ENCODE measurements at regions not wholly inside any gene's neighbourhood (a gene's known extent, or its start where the extent isn't known, plus 50 kb on each side); places are given as distances from the start of the nearest gene placed in this dataset.

- no peaks in the 10 kb centered on the region for H4K20me1 ChIP-seq (replicated peaks; ENCODE audit: insufficient read depth)
- H3K9me3 Mint-ChIP-seq, result peaks cover 3% of the 10 kb centered on the region; the same call in 2 of the 3 replicates
- no peaks in the 10 kb centered on the region for H3F3A ChIP-seq (replicated peaks; ENCODE audit: low read depth)
- no peaks in the 10 kb centered on the region for H3K4me1 ChIP-seq (ENCODE audit: insufficient read depth)
- no peaks in the 10 kb centered on the region for H3K27me3 Mint-ChIP-seq (ENCODE audit: insufficient read depth, low read depth, poor library complexity)
- H3K4me3 ChIP-seq, result no peak overlapping the region
- H3K36me3 Mint-ChIP-seq (ENCODE audit: low read depth), result no peaks in the 10 kb centered on the region
- no peak overlapping the region for H3K27ac Mint-ChIP-seq
- no peaks in the 10 kb centered on the region for H3K27me3 ChIP-seq (ENCODE audit: insufficient read depth)
- no peak overlapping the region for H3K4me3 Mint-ChIP-seq
- H3K4me1 Mint-ChIP-seq, result no peaks in the 10 kb centered on the region
- H3K36me3 ChIP-seq (ENCODE audit: insufficient read depth), result no peaks in the 10 kb centered on the region; the same call in 1 of the 2 replicates
- H3K27ac ChIP-seq (ENCODE audit: low read depth), result no peak overlapping the region
- ATAC-seq (no peak), DNase-seq (ENCODE audit: low spot score) (no peak)
- peaks cover 10% of the 10 kb centered on the region; the same call in 1 of the 2 replicates for H3K9me2 ChIP-seq (ENCODE audit: insufficient read depth)
- H3K79me2 ChIP-seq (replicated peaks; ENCODE audit: insufficient read depth), result no peaks in the 10 kb centered on the region
- no peak overlapping the region for H3K4me2 ChIP-seq
- no peak overlapping the region for H2AFZ ChIP-seq
- TF ChIP-seq EZH2phosphoT487 (IDR thresholded peaks at IDR 0.05; ENCODE audit: unreplicated experiment) (no peak), ZNF331 (CRISPR knock-in tag; IDR thresholded peaks at IDR 0.05; ENCODE audit: low read depth) (no peak), NANOG (IDR thresholded peaks at IDR 0.05; ENCODE audit: borderline replicate concordance) (no peak), CTCF (conservative IDR thresholded peaks at IDR 0.05; ENCODE audit: low read depth in 2 of 2) (no peak), ETS1 (IDR thresholded peaks at IDR 0.05) (no peak), CREB1 (CRISPR knock-in tag; IDR thresholded peaks at IDR 0.05; ENCODE audit: low read depth) (no peak), STAT1 (IDR thresholded peaks at IDR 0.05; ENCODE audit: unreplicated experiment) (no peak), POLR2AphosphoS5 (IDR thresholded peaks at IDR 0.05; ENCODE audit: low read depth) (no peak), EZH2 (IDR thresholded peaks at IDR 0.05; ENCODE audit: low read depth, unreplicated experiment) (no peak), REST (IDR thresholded peaks at IDR 0.05; ENCODE audit: unreplicated experiment) (no peak), JUNB (IDR thresholded peaks at IDR 0.05; ENCODE audit: unreplicated experiment) (no peak), ZNF114 (CRISPR knock-in tag; IDR thresholded peaks at IDR 0.05) (no peak)
- TF ChIP-seq, protein P1, sequence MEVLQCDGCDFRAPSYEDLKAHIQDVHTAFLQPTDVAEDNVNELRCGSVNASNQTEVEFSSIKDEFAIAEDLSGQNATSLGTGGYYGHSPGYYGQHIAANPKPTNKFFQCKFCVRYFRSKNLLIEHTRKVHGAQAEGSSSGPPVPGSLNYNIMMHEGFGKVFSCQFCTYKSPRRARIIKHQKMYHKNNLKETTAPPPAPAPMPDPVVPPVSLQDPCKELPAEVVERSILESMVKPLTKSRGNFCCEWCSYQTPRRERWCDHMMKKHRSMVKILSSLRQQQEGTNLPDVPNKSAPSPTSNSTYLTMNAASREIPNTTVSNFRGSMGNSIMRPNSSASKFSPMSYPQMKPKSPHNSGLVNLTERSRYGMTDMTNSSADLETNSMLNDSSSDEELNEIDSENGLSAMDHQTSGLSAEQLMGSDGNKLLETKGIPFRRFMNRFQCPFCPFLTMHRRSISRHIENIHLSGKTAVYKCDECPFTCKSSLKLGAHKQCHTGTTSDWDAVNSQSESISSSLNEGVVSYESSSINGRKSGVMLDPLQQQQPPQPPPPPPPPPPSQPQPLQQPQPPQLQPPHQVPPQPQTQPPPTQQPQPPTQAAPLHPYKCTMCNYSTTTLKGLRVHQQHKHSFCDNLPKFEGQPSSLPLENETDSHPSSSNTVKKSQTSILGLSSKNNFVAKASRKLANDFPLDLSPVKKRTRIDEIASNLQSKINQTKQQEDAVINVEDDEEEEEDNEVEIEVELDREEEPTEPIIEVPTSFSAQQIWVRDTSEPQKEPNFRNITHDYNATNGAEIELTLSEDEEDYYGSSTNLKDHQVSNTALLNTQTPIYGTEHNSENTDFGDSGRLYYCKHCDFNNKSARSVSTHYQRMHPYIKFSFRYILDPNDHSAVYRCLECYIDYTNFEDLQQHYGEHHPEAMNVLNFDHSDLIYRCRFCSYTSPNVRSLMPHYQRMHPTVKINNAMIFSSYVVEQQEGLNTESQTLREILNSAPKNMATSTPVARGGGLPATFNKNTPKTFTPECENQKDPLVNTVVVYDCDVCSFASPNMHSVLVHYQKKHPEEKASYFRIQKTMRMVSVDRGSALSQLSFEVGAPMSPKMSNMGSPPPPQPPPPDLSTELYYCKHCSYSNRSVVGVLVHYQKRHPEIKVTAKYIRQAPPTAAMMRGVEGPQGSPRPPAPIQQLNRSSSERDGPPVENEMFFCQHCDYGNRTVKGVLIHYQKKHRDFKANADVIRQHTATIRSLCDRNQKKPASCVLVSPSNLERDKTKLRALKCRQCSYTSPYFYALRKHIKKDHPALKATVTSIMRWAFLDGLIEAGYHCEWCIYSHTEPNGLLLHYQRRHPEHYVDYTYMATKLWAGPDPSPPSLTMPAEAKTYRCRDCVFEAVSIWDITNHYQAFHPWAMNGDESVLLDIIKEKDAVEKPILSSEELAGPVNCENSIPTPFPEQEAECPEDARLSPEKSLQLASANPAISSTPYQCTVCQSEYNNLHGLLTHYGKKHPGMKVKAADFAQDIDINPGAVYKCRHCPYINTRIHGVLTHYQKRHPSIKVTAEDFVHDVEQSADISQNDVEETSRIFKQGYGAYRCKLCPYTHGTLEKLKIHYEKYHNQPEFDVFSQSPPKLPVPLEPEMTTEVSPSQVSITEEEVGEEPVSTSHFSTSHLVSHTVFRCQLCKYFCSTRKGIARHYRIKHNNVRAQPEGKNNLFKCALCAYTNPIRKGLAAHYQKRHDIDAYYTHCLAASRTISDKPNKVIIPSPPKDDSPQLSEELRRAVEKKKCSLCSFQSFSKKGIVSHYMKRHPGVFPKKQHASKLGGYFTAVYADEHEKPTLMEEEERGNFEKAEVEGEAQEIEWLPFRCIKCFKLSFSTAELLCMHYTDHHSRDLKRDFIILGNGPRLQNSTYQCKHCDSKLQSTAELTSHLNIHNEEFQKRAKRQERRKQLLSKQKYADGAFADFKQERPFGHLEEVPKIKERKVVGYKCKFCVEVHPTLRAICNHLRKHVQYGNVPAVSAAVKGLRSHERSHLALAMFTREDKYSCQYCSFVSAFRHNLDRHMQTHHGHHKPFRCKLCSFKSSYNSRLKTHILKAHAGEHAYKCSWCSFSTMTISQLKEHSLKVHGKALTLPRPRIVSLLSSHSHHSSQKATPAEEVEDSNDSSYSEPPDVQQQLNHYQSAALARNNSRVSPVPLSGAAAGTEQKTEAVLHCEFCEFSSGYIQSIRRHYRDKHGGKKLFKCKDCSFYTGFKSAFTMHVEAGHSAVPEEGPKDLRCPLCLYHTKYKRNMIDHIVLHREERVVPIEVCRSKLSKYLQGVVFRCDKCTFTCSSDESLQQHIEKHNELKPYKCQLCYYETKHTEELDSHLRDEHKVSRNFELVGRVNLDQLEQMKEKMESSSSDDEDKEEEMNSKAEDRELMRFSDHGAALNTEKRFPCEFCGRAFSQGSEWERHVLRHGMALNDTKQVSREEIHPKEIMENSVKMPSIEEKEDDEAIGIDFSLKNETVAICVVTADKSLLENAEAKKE (CRISPR knock-in tag; IDR thresholded peaks at IDR 0.05), result no peak
These were observed 428.3 kb downstream of the DNAH5 start for GRCh38 chr5:13516195-13516594.

Data from GM23338 (cell line).